Stimulated activated CD8-positive, alpha-beta memory T cell treated with anti-CD3 and anti-CD28 coated beads, Interleukin-12 subunit alpha, Interleukin-12 subunit beta, amount 100 ng/mL, for 24 hours (primary cell): ENCODE measurements at regions not wholly inside any gene's neighbourhood (a gene's known extent, or its start where the extent isn't known, plus 50 kb on each side); places are given as distances from the start of the nearest gene placed in this dataset.
"Not testable (repeated sequence)": the region's sequence is repeated elsewhere in the genome, so short reads cannot be mapped to it uniquely, and the experiment has no call there.

Experiments
- DNase-seq: peaks from one replicate; pipeline ENCODE4 v3.0.0-alpha.2; 2020; ENCODE audit errors: extremely low read depth

DNA sequence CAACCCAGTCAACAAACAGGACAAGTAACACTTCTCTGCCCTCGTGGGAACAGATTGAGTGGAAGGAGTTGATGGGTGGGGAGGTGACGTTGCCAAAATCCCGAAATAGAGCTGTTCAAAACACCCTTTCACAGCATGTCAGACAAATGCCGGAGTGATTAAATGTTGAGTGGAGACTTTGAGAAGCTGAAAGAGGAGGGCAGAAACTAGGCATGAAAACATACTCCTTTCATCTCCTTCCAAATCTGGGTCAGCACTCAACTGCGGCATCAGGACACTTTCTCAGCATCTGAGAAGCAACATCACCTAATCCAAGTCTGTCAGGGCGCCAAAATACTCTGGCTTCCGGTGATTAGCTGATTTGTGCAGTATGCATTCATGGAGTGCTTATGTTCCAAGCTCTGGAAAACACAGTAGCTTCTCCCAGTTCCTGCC is 51.5 kb upstream of the MRI1 start:
- DNase-seq = no peak

- no peak for DNase-seq
Measured at GRCh38 chr19:13707915-13708314, 56.4 kb upstream of the MRI1 start.

DNA sequence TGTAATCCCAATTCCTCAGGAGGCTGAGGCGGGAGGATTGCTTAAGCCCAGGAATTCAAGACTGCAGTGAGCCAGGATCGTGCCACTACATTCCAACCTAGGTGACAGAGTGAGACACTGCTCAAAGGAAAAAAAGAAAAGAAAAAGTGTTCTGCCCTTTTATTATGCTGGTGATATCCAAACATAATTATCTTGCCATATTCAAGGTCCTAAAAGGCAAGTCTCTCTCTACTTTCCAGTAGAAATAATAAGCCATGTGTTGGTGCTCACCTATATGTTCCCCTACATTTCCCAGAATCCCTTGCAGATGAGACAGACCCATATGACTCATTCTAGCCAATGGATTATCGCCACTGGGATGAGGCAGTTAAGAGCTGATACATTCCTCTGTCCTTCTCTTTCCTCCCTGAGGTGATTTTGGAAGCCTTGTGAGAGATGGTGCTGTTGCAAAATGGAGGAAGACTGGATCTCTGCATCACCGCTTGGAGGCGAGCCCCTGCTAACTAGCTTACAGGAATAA is 58.3 kb upstream of the MRI1 start:
- no peak for DNase-seq

GRCh38 chr19:13705201-13705600 is 59.1 kb upstream of the MRI1 start:
- no peak for DNase-seq

DNA sequence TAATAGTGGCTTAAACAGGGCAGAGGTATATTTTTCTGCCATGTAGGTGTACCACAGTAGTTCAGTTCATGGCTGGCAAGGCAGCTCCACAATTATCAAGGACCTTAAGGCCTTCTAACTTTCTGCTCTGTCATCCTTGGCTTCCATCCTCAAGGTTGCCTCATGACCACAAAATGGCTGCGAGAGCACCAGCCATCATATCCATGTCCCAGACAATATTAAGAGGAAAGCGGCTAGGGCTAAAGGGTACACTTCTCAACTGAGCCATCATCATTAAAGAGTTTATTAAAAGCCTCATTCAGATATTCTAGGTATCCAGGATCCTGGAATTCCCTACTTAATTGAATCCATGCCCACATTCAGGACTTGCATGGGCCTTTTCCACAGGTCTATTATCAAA is 62.7 kb upstream of the MRI1 start:
- no peak for DNase-seq

DNA sequence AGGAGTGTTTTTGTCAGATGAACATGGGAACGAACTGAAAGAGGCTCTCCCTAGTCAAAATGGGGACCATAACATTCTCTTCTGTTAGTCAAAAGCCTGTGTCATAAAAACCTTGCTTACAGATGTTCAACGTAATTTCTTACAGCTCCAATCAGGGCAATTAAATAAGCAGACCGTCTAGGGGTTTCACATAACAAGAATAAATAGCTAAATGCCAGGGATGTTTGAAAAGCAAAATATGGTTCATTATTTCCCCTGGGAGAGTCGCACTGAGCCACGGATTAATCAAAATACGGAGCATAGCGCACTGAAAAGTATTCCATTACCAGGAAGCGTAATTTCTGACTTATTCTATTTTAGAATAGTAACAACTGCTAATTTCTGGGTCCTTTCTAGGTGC is 63.7 kb upstream of the MRI1 start:
- no peak for DNase-seq

DNA sequence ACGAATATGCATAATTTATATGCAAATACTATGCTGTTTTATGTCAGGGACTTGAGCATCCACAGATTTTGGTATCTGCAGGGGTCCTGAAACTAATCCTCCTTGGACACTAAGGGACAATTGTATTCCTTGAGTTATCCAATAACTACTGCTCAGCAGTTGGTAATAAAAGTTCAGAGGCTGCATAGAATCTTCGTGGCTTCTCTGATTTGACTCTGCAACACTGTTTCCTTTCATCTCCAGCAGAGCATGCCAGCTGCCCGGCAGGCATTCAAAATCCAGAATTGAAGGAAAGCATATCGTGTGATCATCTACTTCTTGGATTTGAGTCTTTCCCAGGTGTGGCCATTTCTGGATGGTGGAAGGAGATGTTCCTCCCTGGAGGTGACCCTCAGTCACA is 64.5 kb upstream of the MRI1 start:
- DNase-seq = no peak

- DNase-seq = no peak
Measured at GRCh38 chr19:13696839-13697238, 67.5 kb upstream of the MRI1 start.

DNA sequence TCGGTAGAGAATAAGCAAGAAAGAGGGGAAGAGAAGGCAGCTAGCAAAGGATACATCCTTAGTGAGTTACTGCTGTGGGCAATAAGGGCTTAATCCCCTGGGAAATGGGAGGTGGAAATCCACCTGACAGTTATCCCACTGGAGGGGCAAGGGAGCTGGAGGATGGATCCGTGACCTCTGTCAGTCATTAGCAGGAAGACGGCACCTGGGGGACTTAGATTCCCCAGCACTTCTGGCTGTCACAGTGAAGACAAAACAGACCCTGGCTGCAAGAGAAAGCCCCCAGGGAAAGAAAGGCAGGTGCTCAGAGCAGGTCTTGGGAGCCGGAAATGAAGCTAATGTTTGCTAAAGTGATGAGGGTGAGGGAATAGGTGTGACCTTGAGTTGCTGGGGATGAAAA is 70.4 kb upstream of the MRI1 start:
- DNase-seq = no peak

- DNase-seq = no peak
Measured at GRCh38 chr19:13691569-13692435, 72.5 kb upstream of the MRI1 start.

GRCh38 chr19:13689085-13689484 is 75.2 kb upstream of the MRI1 start:
- DNase-seq = no peak

GRCh38 chr19:13684021-13684420 is 80.3 kb upstream of the MRI1 start:
- DNase-seq = no peak

DNA sequence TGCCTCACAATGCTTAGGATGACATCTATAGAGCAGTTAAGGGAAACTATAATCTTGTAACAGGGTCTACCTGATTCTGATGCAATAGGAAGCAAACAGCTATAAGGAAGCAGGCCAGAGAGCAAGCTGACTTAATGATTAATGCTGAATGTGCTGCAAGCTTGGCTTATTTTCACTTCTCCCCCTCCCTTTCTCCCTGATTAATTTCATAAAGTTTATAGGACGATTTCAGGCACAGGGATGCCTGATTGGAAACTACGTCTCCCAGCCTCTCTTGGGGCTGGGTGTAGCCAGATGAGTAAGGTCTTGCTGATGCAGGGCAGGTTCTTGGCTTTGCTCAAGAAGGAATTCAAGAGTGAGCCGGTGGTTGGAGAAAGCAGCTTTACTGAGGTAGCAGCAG is 82.8 kb upstream of the MRI1 start:
- no peak for DNase-seq

- not testable (repeated sequence) for DNase-seq
Measured at GRCh38 chr19:13680708-13681360, 83.5 kb upstream of the MRI1 start.

GRCh38 chr19:13676967-13677366 is 87.4 kb upstream of the MRI1 start:
- not testable (repeated sequence) for DNase-seq

GRCh38 chr19:13672480-13673175 is 91.7 kb upstream of the MRI1 start:
- DNase-seq = not testable (repeated sequence)

DNA sequence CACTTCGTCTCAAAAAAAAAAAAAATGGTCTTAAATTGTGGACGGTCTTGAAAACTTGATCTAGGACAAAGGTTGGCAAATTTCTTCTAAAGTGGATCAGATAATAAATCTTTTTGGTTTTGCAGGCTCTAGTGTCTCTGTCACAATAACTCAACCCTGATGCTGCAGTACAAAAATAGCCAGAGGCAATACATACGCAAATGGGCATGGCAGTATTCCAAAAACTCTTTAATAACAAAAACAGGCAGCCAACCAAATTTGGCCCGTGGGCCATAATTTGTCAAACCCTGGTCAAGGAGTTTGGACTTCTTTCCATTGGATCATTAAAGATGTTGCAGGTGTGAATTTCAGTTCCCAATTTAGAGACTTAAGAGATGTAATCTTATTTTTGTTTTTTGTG is 93.5 kb upstream of the MRI1 start:
- DNase-seq = no peak

DNA sequence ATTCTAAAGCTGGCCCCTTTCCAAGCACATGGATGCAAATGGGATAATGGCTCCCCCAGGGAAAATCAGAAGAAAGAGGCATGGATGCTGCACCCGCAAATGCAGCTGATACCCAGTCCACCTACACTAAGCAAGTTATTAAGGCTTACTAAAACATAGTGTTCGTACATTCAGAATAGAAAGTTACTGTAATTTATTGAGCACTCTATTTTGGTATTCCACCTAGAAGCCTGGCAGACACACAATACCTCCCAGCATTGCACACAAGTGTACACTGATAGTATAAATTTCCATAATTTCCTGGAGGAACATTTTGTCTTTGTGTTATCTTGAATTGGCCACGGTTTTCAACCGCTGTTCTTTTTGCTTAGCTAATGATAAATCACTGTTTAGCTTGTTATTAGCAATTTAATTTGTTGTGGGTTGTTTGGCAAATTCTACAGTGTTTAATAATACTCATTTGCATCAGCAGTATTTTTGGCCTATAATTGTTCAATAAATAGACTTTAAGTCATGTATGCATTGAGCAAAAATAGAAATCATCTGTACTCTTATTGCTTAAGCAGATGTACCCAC is 94.5 kb upstream of the MRI1 start:
- no peak for DNase-seq

- DNase-seq = no peak
Measured at GRCh38 chr19:13668964-13669363, 95.4 kb upstream of the MRI1 start.

GRCh38 chr19:13666165-13666564 is 98.2 kb upstream of the MRI1 start:
- DNase-seq = no peak

DNA sequence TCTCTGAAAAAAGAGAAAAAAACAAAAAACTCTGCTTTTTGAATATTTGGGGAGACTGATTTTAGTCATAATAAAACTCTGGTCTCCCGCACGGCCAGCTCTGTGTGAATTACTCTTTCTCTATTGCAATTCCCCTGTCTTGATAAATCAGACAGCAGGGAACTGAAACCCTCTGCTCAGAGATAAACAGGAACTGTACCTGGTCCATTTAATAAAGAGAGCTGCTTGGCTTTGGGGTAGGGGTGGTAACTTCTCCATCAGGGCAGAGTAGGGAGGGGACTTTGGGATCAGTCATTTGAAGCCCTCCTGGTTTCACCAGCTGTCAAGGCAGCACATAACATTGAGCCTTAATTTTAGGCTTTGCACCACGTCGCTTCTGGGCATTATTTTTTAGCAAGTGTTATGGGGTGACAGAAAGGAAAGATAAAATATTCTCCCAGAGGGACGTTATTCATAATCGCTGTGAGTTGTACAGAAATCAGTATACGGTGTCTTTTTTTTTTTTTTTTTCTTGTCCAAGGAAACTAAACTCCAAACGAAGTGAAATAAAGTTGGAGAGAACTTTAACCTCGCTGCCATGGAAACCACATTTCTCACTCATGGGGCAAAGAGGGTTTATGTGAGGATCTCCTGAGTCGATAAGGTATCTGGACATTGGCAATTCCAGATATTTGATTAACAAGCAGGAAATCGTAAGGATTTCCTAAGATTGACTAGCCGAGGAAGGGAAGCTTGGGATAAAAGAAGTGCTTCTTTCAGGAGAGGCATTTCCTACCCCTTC is 99.0 kb upstream of the MRI1 start:
- DNase-seq = no peak
